Keratinocyte (primary cell): ENCODE measurements at regions not wholly inside any gene's neighbourhood (a gene's known extent, or its start where the extent isn't known, plus 50 kb on each side); places are given as distances from the start of the nearest gene placed in this dataset.

Experiments used
- CTCF ChIP-seq, 3 experiments: IDR thresholded peaks in 1 of 3; conservative IDR thresholded peaks in 1 of 3; optimal IDR thresholded peaks in 1 of 3; 2 replicates in 2 of 3; 3 replicates in 1 of 3; pipeline versions ENCODE3 to v1.5.1; 2011; ENCODE audit warnings: low read length in 3 of 3, mild to moderate bottlenecking in 3 of 3, moderate library complexity in 2 of 3, control low read depth in 1 of 3, inconsistent platforms in 1 of 3; ENCODE audit not compliant: insufficient read depth in 2 of 3; ENCODE audit errors: extremely low read depth in 1 of 3
- EZH2 ChIP-seq: IDR thresholded peaks from one replicate; pipeline ENCODE4 v1.6.1; 2012; ENCODE audit warnings: inconsistent platforms, mild to moderate bottlenecking, low read length, moderate library complexity

- TF ChIP-seq CTCF (optimal IDR thresholded peaks at IDR 0.05 in 1 of 3, IDR thresholded peaks at IDR 0.05 in 1 of 3, conservative IDR thresholded peaks at IDR 0.05 in 1 of 3; ENCODE audit: extremely low read depth in 1 of 3, insufficient read depth in 2 of 3, low read length in 3 of 3) (no peak), EZH2 (no peak)
Observed at GRCh38 chr17:77753246-77753645, 205.3 kb upstream of the TNRC6C start.
